ENCODE measurements at regions not wholly inside any gene's neighbourhood (a gene's known extent, or its start where the extent isn't known, plus 50 kb on each side); places are given as distances from the start of the nearest gene placed in this dataset.

GRCh38 chr9:95783426-95783975 lies 92.0 kb upstream of the ERCC6L2 start:
- TF ChIP-seq, protein P1, sequence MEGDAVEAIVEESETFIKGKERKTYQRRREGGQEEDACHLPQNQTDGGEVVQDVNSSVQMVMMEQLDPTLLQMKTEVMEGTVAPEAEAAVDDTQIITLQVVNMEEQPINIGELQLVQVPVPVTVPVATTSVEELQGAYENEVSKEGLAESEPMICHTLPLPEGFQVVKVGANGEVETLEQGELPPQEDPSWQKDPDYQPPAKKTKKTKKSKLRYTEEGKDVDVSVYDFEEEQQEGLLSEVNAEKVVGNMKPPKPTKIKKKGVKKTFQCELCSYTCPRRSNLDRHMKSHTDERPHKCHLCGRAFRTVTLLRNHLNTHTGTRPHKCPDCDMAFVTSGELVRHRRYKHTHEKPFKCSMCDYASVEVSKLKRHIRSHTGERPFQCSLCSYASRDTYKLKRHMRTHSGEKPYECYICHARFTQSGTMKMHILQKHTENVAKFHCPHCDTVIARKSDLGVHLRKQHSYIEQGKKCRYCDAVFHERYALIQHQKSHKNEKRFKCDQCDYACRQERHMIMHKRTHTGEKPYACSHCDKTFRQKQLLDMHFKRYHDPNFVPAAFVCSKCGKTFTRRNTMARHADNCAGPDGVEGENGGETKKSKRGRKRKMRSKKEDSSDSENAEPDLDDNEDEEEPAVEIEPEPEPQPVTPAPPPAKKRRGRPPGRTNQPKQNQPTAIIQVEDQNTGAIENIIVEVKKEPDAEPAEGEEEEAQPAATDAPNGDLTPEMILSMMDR (IDR thresholded peaks at IDR 0.05): no peak
- no peak for TF ChIP-seq POLR2A (IDR thresholded peaks at IDR 0.05)
